Mucosa of gallbladder (tissue), 1 donor: ENCODE measurements at regions not wholly inside any gene's neighbourhood (a gene's known extent, or its start where the extent isn't known, plus 50 kb on each side); places are given as distances from the start of the nearest gene placed in this dataset.
A peak's percentile ranks its signal among the peaks of the same experiment; 100 is the strongest.

Experiments used
- DNase-seq: peaks from one replicate; pipeline ENCODE4 v3.0.0-alpha.2; 2020; ENCODE audit warnings: low spot score
- donor health status: DM: no; HTN: no; CAD: no.

- DNase-seq, result no peak
Observed at GRCh38 chr2:575030-575726, 102.0 kb downstream of the TMEM18 start.

DNA sequence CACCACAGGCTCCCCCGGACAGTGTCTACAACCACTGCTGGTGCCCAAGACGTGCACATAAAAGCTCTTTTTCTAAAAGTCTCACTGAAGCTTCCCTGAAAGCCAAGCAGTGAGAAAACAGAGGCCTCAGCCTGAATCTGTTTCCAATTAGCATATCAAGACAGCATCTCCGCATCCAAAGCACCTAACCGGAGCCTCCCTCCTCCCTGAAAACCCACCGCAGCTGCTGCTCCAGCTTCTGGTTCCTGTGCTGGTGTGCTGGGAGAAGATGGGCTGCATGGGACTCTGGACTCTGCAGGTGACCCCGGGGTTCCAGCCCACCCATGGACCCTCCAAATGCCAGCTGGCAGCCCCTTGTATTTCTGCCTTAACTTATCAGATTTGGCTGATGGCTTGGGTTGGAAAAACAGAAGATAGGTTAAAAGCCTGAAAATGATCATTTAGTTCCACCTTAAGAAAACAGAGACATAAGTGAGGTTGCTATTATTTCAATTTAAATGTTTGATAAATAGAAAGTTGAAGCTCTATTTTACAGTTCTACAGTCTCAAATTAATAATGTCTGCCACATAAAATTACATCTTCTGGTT, 103.3 kb downstream of the TMEM18 start:
- no peak for DNase-seq

DNA sequence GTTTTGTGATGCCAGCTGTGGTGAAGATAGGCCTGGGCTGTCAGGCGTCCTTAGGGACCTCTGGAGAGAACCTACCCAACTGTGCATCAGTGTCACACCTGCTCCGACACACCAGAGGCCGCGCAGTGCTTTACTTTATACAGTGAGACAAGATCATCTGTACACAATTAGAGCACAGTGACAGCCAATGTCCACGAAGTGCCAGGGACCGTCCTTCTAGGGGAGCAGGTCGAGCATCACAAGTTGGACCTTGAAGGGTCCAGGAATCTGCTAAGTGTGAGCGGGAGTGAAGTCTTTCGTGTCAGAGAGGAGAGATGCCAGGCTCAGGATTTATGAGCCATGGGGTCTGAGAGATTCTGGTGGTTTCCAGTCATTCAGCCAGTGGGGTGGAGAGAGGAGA, 104.2 kb downstream of the TMEM18 start:
- no peak for DNase-seq

- no peak for DNase-seq
Observed at GRCh38 chr2:569681-570080, 107.5 kb downstream of the TMEM18 start.

GRCh38 chr2:568639-569235, 108.5 kb downstream of the TMEM18 start:
- no peak for DNase-seq

GRCh38 chr2:567865-568638, 109.2 kb downstream of the TMEM18 start:
- peak; percentile 23 for DNase-seq

DNA sequence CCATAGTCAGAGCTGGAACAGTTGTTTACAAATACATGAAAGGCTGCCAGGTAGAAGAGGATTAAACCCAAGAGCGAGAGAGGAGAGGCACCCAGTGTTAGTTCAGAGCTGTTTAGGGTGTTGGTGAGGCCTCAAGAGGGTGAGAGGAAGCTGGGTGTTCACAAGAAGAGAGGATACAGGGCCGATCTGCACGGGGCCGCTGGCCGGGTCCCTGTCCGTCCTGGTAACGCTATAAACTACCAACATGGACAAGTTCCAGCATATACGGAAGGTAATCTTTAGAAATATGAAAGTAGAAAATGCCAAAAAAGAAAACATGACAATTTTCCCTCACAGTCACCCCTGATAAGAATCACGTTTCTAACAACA, 109.7 kb downstream of the TMEM18 start:
- no peak for DNase-seq

GRCh38 chr2:566379-567313, 110.6 kb downstream of the TMEM18 start:
- no peak for DNase-seq

DNA sequence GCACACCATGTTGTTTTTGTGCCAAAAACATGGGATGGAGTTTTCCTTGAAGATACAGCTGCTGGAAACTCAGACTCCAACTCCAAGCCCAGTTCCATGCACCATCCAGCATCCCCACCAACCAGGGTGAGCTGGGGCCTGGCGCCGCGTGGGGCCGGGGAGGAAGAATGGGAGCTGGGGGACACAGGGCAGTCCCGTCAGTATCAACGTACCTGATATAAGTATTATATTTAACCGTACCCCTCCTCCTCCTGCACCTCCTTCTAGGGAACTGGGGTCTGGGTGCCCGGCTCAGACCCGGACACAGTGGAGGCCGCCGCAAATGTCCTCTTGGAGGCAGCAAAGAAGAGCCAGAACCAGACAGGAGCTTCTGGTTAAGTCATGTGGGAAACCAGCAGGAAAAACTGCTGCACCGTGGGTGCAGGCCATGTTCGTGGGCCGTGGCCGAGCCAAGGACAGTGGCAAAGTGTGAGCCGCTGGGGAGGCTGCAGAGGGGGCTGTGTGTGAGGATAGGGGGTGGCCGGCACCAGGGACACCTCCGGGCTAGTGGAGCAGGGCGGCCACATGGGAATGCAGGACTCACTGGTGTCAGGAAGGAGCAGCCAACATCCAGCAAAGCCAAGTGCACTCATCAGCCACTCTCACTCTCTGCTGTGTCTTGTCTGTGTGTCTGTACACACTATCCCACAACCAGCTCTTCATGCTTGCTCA, 112.6 kb downstream of the TMEM18 start:
- DNase-seq, result no peak

- DNase-seq, result no peak
Observed at GRCh38 chr2:563512-563911, 113.7 kb downstream of the TMEM18 start.

DNA sequence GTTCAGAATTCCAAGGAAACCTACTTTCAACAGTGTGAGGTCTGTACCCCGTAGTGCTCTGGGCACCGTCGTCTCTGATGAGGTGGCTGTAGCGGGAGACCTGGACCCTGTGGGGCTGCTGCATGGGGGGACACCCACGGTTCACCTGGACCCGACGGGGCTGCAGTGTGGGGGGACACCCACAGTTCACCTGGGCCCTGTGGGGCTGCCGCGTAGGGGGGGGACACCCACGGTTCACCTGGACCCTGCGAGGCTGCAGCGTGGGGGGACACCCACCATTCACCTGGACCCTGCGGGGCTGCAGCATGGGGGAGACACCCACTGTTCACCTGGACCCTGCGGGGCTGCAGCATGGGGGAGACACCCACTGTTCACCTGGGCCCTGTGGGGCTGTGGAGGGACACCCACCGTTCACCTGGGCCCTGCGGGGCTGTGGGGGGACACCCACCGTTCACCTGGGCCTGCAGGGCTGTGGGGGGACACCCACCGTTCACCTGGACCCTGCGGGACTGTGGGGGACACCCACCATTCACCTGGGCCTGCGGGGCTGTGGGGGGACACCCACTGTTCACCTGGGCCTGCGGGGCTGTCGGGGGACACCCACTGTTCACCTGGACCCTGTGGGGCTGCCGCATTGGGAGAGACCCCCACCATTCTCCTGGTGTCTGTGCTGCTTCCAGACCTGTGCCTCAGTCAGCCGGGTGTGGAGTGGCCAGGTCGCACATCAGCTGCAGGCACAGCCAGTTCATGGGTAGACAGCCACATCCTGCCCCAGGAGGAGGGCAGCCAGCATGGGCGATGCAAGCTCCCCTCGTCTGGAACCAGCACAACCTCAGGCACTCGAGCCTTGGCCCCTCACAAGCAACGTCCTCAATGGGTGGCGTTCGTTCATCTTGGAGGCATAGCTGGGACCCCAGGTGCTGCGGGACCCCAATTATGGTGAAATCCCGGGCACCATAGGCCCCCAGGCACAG, 114.5 kb downstream of the TMEM18 start:
- no peak for DNase-seq

DNA sequence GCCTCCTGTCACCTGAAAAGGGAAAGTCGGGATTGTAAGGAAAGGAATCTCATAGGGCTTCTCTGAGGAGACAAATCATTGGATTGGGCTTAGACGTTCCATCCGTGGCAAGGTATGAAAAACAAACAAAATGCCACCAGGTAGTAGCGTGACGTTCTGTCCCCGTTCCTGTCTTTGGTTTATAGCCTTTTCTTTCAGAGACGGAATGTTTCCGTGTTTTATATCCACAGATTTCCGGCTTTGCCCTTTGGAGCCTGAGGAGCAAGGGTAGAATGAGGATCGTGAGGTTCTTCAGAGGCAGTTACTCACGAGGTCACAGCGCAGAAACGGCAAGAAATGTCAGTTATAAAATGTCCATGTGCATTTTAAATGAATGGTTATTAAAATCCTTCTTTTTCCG, 118.3 kb downstream of the TMEM18 start:
- DNase-seq, result no peak

GRCh38 chr2:558302-558642, 118.9 kb downstream of the TMEM18 start:
- DNase-seq, result no peak

DNA sequence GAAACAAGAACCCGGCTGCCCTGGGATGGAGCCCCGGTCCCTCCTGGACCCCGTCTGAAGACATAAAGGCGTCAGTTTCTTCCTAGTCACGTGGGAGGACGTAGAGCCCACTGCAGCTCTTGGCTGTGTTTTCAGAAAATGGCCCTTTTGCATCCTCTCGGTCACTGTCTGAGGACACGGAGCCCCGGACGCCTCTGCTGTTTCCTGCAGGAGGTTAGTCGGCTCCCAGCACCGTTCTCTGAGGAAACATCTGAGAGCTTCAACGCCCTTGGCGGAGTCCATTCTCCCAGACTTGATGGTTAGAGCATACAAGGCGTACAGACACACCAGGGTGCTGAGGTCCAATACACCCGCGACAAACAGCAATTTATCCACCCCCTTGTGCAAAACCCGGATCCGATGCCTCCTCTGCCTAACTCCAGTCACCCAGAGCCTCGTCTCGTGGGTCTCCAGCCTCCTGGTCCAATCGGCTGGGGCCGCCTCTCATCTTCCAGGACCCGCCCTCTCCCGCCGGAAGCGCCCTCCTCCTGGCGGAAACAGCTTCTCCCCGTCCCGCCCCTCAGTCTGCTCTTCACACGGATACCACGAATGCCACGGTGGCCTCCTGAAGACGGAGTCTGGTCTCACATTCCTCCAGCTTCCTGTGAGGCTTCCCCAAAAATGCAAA, 119.4 kb downstream of the TMEM18 start:
- no peak for DNase-seq

DNA sequence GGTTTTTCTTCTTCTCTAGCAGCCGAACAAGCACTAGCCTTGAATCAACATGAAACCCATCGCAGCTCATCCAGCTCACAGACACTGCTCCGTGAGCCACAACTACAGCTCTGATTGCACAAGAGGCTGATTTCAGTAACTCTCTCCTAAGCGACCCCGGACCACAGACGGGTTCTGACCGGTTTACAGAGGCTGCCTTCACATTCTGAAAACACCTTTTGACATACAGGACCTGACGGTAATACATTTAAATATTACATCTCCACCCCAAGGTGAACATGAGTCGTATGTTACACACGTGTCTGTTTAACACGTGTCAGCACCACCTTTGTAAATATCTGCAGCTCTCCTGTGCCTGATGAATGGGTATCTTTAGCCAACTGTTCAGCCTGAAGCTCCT, 120.7 kb downstream of the TMEM18 start:
- no peak for DNase-seq

- no peak for DNase-seq
Observed at GRCh38 chr2:555164-555922, 121.9 kb downstream of the TMEM18 start.

- no peak for DNase-seq
Observed at GRCh38 chr2:554444-554843, 122.8 kb downstream of the TMEM18 start.

DNA sequence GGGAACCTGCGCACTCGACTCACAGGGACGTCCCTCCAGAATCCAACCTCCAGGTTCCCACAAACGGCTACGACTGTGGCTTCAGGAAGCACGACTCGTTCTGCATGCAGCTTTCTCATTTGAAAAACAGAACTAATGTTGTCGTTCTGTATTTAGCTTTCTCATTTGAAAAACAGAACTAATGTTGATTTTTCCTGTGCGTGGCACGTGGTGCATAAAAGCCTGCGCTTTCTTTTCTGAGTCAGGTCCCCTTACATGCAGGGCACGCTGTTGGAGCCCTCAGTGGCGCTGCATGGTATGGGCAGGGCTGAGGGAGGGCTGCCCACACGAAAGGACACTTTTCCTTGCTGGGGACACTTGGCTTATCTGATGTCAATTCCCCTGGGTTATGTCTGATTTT, 124.3 kb downstream of the TMEM18 start:
- no peak for DNase-seq

GRCh38 chr2:551621-552020, 125.6 kb downstream of the TMEM18 start:
- no peak for DNase-seq
